MM.1S (cell line): ENCODE measurements at regions not wholly inside any gene's neighbourhood (a gene's known extent, or its start where the extent isn't known, plus 50 kb on each side); places are given as distances from the start of the nearest gene placed in this dataset.

Experiments used
- CTCF ChIP-seq: fragments of 300-600 bp; sonication (generic); IDR thresholded peaks from 2 replicates; pipeline ENCODE4 v1.5.1; 2016; ENCODE audit warnings: antibody characterized with exemption, low read length, mixed read lengths
- EZH2 ChIP-seq: fragments of 300-600 bp; sonication (generic); optimal IDR thresholded peaks from 2 replicates; pipeline ENCODE3; 2017; ENCODE audit warnings: low read depth, mild to moderate bottlenecking, antibody characterized with exemption, low read length, mixed read lengths

- TF ChIP-seq CTCF = no peak
- TF ChIP-seq EZH2 = no peak
Measured at GRCh38 chr12:58496411-58497190, 423.7 kb downstream of the LRIG3 start.
